GM12864 (cell line): ENCODE measurements at regions not wholly inside any gene's neighbourhood (a gene's known extent, or its start where the extent isn't known, plus 50 kb on each side); places are given as distances from the start of the nearest gene placed in this dataset.

Experiments used
- DNase-seq: peaks from one replicate; pipeline ENCODE4 v3.0.0-alpha.2; 2011; ENCODE audit warnings: low read depth
- H3K4me3 ChIP-seq: 2 replicates; pipeline ENCODE4 v1.5.1; 2011; ENCODE audit warnings: mild to moderate bottlenecking, low read depth, low read length, control low read depth
- TF ChIP-seq, protein P1 (sequence below): IDR thresholded peaks from 2 replicates; pipeline ENCODE4 v1.5.1; 2011; ENCODE audit warnings: low read depth, mild to moderate bottlenecking, moderate library complexity, low read length, control low read depth, inconsistent platforms; ENCODE audit errors: missing control alignments

DNA sequence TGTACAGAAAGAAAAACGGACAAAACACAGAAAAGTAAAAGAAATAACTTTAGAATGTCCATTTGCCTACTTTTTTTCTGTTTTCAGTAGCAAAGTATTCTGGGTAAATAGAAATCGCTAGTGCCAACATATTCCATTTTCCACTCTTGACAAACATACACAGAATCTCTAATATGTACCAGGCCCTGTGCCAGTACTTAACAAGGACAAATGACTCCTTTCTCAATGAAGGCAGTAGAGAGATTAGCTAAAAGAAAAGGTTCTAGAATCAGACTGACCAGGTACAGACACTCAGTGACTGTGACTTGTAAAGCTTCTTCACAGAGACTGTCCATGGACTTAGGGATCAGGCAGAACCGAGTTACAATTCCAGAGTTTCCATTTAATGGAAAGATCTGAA is 165.8 kb upstream of the STAC start:
- TF ChIP-seq, protein P1, sequence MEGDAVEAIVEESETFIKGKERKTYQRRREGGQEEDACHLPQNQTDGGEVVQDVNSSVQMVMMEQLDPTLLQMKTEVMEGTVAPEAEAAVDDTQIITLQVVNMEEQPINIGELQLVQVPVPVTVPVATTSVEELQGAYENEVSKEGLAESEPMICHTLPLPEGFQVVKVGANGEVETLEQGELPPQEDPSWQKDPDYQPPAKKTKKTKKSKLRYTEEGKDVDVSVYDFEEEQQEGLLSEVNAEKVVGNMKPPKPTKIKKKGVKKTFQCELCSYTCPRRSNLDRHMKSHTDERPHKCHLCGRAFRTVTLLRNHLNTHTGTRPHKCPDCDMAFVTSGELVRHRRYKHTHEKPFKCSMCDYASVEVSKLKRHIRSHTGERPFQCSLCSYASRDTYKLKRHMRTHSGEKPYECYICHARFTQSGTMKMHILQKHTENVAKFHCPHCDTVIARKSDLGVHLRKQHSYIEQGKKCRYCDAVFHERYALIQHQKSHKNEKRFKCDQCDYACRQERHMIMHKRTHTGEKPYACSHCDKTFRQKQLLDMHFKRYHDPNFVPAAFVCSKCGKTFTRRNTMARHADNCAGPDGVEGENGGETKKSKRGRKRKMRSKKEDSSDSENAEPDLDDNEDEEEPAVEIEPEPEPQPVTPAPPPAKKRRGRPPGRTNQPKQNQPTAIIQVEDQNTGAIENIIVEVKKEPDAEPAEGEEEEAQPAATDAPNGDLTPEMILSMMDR = no peak
- no peak overlapping the region for H3K4me3 ChIP-seq
- DNase-seq = no peak

DNA sequence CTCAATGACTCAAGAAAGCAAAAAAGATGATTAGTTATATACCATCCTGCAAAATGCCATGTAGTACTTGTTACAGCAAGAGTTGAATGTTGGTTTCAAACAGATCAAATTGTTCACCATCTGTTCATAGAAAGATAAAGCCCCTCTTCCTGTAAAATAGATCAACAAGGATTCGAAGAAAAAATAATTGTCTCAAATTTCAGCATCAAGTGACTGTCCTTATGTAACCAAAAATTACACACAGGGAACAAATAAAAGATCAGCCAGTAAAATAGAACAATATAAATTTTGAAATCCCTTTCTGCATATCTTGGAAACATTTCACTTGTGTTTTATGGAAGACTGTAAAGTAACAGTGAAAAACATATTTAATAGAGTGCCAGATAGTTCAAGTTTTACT is 165.1 kb upstream of the STAC start:
- no peak overlapping the region for H3K4me3 ChIP-seq
- DNase-seq = no peak
- TF ChIP-seq, protein P1 = no peak

DNA sequence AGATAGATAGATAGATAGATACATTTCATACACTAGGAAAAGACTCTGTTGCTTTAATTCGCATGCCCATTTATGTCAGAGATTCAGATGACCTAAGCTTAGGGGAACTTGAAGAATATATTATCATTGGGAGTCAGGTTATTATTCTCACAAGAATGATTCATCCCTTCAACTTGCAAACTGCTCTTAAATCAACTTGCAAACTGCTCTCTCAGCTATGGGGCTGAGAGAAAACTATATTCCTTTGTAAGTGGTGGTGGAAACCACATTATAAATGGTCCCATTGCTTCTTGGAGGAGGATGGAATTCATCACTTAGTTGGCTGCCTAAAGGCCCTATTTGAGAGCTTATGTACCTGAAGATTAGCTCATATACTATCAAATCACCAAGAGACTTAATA is 160.9 kb upstream of the STAC start:
- H3K4me3 ChIP-seq = no peak overlapping the region
- TF ChIP-seq, protein P1 = no peak
- DNase-seq = no peak

DNA sequence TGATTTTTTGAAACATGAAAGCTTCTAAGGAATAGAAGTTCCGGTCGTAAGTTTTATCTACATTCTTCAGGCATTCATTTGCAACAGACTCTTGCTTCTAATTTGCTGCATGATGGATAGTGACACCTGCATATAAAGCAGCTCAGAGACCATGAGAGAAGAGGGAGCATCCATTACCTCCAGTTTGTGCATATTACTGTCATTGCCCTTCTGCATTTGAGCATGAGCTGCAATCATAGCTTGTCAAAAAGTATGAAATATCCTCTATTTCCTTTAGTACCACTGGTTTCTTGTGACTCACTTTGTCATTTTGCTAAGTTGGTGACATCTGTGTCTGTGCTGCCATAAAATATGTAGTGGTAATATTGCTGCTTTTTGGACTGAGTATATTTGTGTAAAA is 160.1 kb upstream of the STAC start:
- TF ChIP-seq, protein P1 = no peak
- DNase-seq = no peak
- no peak overlapping the region for H3K4me3 ChIP-seq

DNA sequence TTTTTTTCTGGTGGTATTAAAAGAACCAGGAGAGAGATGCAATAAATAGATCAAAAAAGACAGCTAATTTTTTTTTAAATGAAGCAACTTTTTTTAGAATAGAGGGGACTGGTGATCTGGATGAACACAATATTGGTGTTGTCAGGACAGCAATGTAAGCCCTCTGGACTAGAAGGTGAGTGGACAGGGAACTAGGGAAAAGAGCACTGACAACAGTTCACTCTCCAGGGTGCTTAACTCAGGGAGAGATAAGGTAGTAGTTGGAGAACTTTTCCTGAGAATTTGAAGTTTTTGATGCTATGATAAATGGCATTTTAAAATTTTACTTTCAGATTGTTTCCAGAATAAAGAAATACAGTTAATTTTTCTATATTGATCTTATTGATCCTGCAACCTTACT is 158.3 kb upstream of the STAC start:
- no peak overlapping the region for H3K4me3 ChIP-seq
- TF ChIP-seq, protein P1 = no peak
- DNase-seq = no peak

DNA sequence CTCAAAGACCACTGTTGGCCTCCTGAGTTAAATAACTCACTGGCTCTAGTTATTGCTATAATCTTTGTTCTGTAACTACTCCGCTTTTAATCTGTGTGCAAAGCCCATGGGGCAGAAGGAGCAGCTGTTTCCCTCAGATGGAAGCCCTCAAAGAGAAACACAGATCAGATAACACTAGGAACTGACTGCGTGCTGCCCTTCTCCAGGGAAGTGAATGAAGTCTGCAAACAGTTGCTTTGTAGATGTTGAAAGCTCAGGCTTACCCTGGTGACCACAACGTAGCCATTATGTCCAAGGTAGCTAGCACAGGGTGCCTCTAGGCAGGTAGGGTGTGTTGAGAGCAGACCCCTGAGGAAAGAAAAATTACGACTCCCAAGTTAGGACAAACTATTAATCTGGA is 152.3 kb upstream of the STAC start:
- DNase-seq = no peak
- TF ChIP-seq, protein P1 = no peak
- H3K4me3 ChIP-seq = no peak overlapping the region

DNA sequence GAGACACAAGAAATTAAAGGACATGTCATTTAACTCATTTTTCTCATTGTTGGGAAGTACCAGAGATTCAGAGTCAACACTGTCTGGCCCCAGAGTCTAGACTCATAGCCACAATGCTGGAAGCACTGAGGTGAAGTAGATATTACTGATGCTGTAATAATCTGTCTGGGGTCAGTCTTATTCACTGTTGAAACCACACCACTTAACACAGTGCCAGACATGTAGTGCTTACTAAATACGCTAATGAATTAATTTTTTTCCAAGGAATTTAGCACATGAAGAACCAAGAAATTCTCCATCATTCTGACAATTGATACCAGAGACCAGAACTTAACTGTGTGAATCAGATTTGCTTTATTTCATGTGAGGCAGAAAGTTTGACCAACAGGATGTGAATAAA is 150.8 kb upstream of the STAC start:
- H3K4me3 ChIP-seq = no peak overlapping the region
- DNase-seq = no peak
- TF ChIP-seq, protein P1 = no peak
